ENCODE measurements at regions not wholly inside any gene's neighbourhood (a gene's known extent, or its start where the extent isn't known, plus 50 kb on each side); places are given as distances from the start of the nearest gene placed in this dataset. TPM values are rescaled to one million over a fixed set of nuclear protein-coding genes. Genes with fewer than 3 reads are reported as not detected.

DNA sequence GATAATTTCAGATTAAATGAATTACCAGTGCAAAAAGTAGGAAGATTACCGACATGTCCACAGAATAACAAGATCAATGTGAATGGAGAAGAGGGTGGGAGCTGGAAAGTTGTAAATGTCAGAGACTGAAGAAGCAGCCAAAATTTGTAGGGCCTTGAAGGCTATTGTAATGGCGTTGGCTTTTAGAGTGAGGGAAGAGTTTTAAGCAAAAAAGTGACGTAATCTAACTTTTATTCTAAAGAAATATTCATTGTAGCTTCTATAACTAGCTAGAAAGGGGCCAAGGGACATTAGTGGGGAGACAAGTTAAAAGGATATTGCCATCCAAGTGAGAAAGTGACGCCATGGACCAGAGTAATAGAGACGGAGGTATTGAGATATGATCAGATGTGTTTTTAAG is 63.3 kb upstream of the PCDH7 start:
- WGBS (ENCODE audit: low lambda C conversion rate, missing lambda C conversion rate), result 97% methylated on average over 5 of the region's 5 CpGs
- no peak overlapping the region for H2AFZ ChIP-seq
- no peak for DNase-seq (ENCODE audit: low spot score)

DNA sequence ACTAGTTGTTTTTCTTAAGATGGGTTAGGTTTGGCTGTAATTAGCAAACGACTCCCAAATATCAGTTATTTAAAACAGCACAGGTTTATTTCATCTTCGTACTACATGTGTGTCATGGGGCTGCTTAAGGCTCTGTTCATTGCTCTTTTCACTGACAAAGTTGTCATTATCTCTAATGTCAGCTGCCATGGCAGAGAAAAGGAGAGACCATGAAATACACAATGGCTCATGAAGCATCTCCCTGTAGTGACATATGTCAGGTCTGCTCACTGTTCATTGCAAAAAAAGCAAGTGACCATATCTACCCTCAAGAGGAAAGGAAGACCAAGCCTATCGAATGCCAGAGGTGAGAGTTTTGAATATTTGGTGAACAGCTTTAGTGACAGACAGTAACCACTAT is 52.2 kb upstream of the PCDH7 start:
- Histone ChIP-seq H3K4me2 (no peak overlapping the region), H3K27ac (no peak overlapping the region), H3K27me3 (no peaks in the 10 kb centered on the region), H3K9me3 (ENCODE audit: low read depth) (no peaks in the 10 kb centered on the region), H2AFZ (no peak overlapping the region), H3K9me2 (replicated peaks; ENCODE audit: insufficient read depth) (no peaks in the 10 kb centered on the region), H3K4me1 (ENCODE audit: insufficient read depth) (peaks cover 4% of the 10 kb centered on the region), H3K36me3 (replicated peaks; ENCODE audit: insufficient read depth, low read depth) (no peaks in the 10 kb centered on the region), H3K4me3 (no peak overlapping the region), H3K79me2 (no peaks in the 10 kb centered on the region), H4K20me1 (ENCODE audit: insufficient read depth, poor library complexity, severe bottlenecking) (no peaks in the 10 kb centered on the region)
- WGBS (ENCODE audit: low lambda C conversion rate, missing lambda C conversion rate), result 82% methylated on average over 3 of the region's 3 CpGs
- TF ChIP-seq, protein P1, sequence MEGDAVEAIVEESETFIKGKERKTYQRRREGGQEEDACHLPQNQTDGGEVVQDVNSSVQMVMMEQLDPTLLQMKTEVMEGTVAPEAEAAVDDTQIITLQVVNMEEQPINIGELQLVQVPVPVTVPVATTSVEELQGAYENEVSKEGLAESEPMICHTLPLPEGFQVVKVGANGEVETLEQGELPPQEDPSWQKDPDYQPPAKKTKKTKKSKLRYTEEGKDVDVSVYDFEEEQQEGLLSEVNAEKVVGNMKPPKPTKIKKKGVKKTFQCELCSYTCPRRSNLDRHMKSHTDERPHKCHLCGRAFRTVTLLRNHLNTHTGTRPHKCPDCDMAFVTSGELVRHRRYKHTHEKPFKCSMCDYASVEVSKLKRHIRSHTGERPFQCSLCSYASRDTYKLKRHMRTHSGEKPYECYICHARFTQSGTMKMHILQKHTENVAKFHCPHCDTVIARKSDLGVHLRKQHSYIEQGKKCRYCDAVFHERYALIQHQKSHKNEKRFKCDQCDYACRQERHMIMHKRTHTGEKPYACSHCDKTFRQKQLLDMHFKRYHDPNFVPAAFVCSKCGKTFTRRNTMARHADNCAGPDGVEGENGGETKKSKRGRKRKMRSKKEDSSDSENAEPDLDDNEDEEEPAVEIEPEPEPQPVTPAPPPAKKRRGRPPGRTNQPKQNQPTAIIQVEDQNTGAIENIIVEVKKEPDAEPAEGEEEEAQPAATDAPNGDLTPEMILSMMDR (IDR thresholded peaks at IDR 0.05; ENCODE audit: poor library complexity), result no peak
- TF ChIP-seq EZH2 (IDR thresholded peaks at IDR 0.05; ENCODE audit: borderline replicate concordance) (no peak), EZH2phosphoT487 (IDR thresholded peaks at IDR 0.05; ENCODE audit: low read depth, severe bottlenecking, unreplicated experiment) (no peak)
- no peak for DNase-seq (ENCODE audit: low spot score)

More for the DNA sequence above, 63.3 kb upstream of the PCDH7 start:
- Histone ChIP-seq H3K79me2 (no peaks in the 10 kb centered on the region), H3K9me3 (ENCODE audit: low read depth) (no peaks in the 10 kb centered on the region), H4K20me1 (ENCODE audit: insufficient read depth, poor library complexity, severe bottlenecking) (no peaks in the 10 kb centered on the region), H3K4me3 (no peak overlapping the region), H3K27ac (no peak overlapping the region), H3K36me3 (replicated peaks; ENCODE audit: insufficient read depth, low read depth) (no peaks in the 10 kb centered on the region), H3K4me1 (ENCODE audit: insufficient read depth) (no peaks in the 10 kb centered on the region), H3K4me2 (no peak overlapping the region), H3K9me2 (replicated peaks; ENCODE audit: insufficient read depth) (no peaks in the 10 kb centered on the region), H3K27me3 (no peaks in the 10 kb centered on the region)
- TF ChIP-seq EZH2 (IDR thresholded peaks at IDR 0.05; ENCODE audit: borderline replicate concordance), result no peak
- no peak for TF ChIP-seq EZH2phosphoT487 (IDR thresholded peaks at IDR 0.05; ENCODE audit: low read depth, severe bottlenecking, unreplicated experiment)
- TF ChIP-seq, protein P1 (IDR thresholded peaks at IDR 0.05; ENCODE audit: poor library complexity), result no peak

DNA sequence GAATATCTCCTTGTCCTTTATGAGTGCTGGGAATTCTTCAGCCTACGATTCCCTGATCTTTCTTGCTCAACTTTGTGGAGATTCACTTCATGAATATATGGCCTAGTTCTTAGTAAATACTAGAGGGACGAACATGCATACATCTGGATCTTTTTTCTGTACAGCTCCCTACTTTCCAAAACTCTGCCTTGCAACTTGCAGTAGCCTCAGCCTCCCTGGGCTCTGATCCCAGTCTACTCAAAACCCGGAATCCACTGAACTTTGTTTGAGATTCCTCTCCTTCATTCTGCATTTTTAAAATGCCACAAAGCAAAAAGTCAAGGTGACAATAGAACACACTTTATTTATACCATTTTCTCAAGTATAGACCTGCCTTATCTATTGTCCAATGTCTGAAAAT is 50.0 kb upstream of the PCDH7 start:
- H3K27me3 ChIP-seq, result no peaks in the 10 kb centered on the region
- no peak overlapping the region for H2AFZ ChIP-seq
- H3K9me3 ChIP-seq (ENCODE audit: low read depth), result no peaks in the 10 kb centered on the region
- TF ChIP-seq EZH2 (IDR thresholded peaks at IDR 0.05; ENCODE audit: borderline replicate concordance) (no peak), EZH2phosphoT487 (IDR thresholded peaks at IDR 0.05; ENCODE audit: low read depth, severe bottlenecking, unreplicated experiment) (no peak)
- TF ChIP-seq, protein P1 (IDR thresholded peaks at IDR 0.05; ENCODE audit: poor library complexity), result no peak
- no peaks in the 10 kb centered on the region for H3K79me2 ChIP-seq
- 84% methylated on average over 3 of the region's 3 CpGs for WGBS (ENCODE audit: low lambda C conversion rate, missing lambda C conversion rate)
- H3K27ac ChIP-seq, result no peak overlapping the region
- no peaks in the 10 kb centered on the region for H3K9me2 ChIP-seq (replicated peaks; ENCODE audit: insufficient read depth)
- H4K20me1 ChIP-seq (ENCODE audit: insufficient read depth, poor library complexity, severe bottlenecking), result no peaks in the 10 kb centered on the region
- no peak for DNase-seq (ENCODE audit: low spot score)
- no peaks in the 10 kb centered on the region for H3K36me3 ChIP-seq (replicated peaks; ENCODE audit: insufficient read depth, low read depth)
- H3K4me1 ChIP-seq (ENCODE audit: insufficient read depth), result no peaks in the 10 kb centered on the region
- H3K4me3 ChIP-seq, result no peak overlapping the region
- H3K4me2 ChIP-seq, result no peak overlapping the region

Small RNA genes lying in the stretch of these regions (small RNA-seq; reads per million reads assigned to genes)
- gene AC097510.1, result not detected

All from hepatocyte (in vitro differentiated cells).